Endodermal cell (in vitro differentiated cells): ENCODE measurements at regions not wholly inside any gene's neighbourhood (a gene's known extent, or its start where the extent isn't known, plus 50 kb on each side); places are given as distances from the start of the nearest gene placed in this dataset.

Experiments
- DNase-seq: peaks from one replicate; pipeline ENCODE4 v3.0.0-alpha.2; 2017
- H3K27ac ChIP-seq: 2 replicates; pipeline ENCODE4 v1.5.1; 2013; ENCODE audit warnings: mild to moderate bottlenecking, low read depth, low read length, moderate library complexity
- H3K27me3 ChIP-seq: 2 replicates; pipeline ENCODE4 v1.6.1; 2013; ENCODE audit warnings: mild to moderate bottlenecking, low read length, moderate library complexity; ENCODE audit not compliant: insufficient read depth, control insufficient read depth, poor library complexity, severe bottlenecking
- H3K36me3 ChIP-seq: 2 replicates; pipeline ENCODE4 v1.7.0; 2013; ENCODE audit warnings: mild to moderate bottlenecking, low read length, moderate library complexity; ENCODE audit not compliant: control insufficient read depth, insufficient read depth
- H3K4me1 ChIP-seq: one replicate; pipeline ENCODE4 v1.7.0; 2013; ENCODE audit warnings: low read length; ENCODE audit not compliant: control insufficient read depth, insufficient read depth
- H3K4me3 ChIP-seq: 2 replicates; pipeline ENCODE4 v1.5.1; 2013; ENCODE audit warnings: mild to moderate bottlenecking, low read length, moderate library complexity
- H3K9ac ChIP-seq: 2 replicates; pipeline ENCODE4 v1.6.1; 2013; ENCODE audit warnings: mild to moderate bottlenecking, low read length, moderate library complexity; ENCODE audit not compliant: poor library complexity, severe bottlenecking; ENCODE audit errors: extremely low read depth
- H3K9me3 ChIP-seq: 2 replicates; pipeline ENCODE4 v1.6.1; 2013; ENCODE audit warnings: mild to moderate bottlenecking, low read length, moderate library complexity; ENCODE audit not compliant: control insufficient read depth
- H3K27ac Mint-ChIP-seq: 2 replicates; pipeline ENCODE4 v1.8.0; 2020; ENCODE audit warnings: mixed read lengths
- H3K27me3 Mint-ChIP-seq: 2 replicates; pipeline ENCODE4 v1.8.0; 2021; ENCODE audit warnings: mild to moderate bottlenecking, mixed read lengths; ENCODE audit not compliant: insufficient read depth
- H3K36me3 Mint-ChIP-seq: 2 replicates; pipeline ENCODE4 v1.8.0; 2020; ENCODE audit warnings: low read depth, mixed read lengths
- H3K4me1 Mint-ChIP-seq: 2 replicates; pipeline ENCODE4 v1.8.0; 2020; ENCODE audit warnings: mixed read lengths
- H3K4me3 Mint-ChIP-seq: 2 replicates; pipeline ENCODE4 v1.8.0; 2020; ENCODE audit warnings: mild to moderate bottlenecking, moderate library complexity, mixed read lengths
- H3K9me3 Mint-ChIP-seq: 2 replicates; pipeline ENCODE4 v1.8.0; 2020; ENCODE audit warnings: mild to moderate bottlenecking, mixed read lengths
- WGBS, 2 experiments: methylation state at CpG; one replicate each; pipeline versions ENCODE4 v1.1.5 to v1.1.7; 2013; ENCODE audit warnings: missing lambda C conversion rate in 2 of 2, mixed read lengths in 1 of 2; ENCODE audit not compliant: insufficient coverage in 1 of 2, insufficient read length in 1 of 2; 5-methylcytosine and 5-hydroxymethylcytosine counted together
- TF ChIP-seq, protein P1 (sequence below): fragments of 200-600 bp; sonication (generic); conservative IDR thresholded peaks from 2 replicates; pipeline ENCODE4 v1.5.0; 2021; ENCODE audit warnings: antibody characterized with exemption, mild to moderate bottlenecking

DNA sequence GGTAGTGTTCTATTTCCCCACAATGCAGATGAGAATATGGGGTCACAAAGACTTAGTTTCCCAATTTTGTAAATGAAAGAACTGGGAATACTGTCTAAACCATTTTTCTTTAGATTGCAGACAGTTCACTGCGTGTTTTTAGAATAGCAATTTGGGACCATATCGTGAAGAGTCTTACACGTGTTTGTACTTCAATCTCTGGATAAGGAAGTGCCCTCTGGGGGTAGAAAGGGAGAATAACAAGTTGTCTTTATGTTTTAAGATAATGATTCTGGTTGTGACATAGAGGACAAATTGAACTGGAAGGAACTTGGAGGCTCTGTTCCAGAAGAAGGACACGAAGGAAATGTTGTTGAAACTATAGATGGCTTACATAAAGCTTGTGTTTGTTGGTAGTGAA lies 457.7 kb downstream of the CBLN2 start:
- Mint-ChIP-seq H3K27me3 (peaks cover 2% of the 10 kb centered on the region), H3K4me1 (peaks cover 6% of the 10 kb centered on the region), H3K27ac (no peak overlapping the region), H3K9me3 (no peaks in the 10 kb centered on the region), H3K36me3 (no peaks in the 10 kb centered on the region), H3K4me3 (no peak overlapping the region)
- H3K4me1 ChIP-seq = no peaks in the 10 kb centered on the region
- peaks cover 40% of the 10 kb centered on the region for H3K9me3 ChIP-seq
- no peaks in the 10 kb centered on the region for H3K36me3 ChIP-seq
- H3K27me3 ChIP-seq = no peaks in the 10 kb centered on the region
- H3K27ac ChIP-seq = no peak overlapping the region
- H3K9ac ChIP-seq = no peak overlapping the region
- H3K4me3 ChIP-seq = no peak overlapping the region
- WGBS, 2 experiments = 40 to 41% methylated on average over 4 of the region's 4 CpGs
- DNase-seq = no peak
- TF ChIP-seq, protein P1, sequence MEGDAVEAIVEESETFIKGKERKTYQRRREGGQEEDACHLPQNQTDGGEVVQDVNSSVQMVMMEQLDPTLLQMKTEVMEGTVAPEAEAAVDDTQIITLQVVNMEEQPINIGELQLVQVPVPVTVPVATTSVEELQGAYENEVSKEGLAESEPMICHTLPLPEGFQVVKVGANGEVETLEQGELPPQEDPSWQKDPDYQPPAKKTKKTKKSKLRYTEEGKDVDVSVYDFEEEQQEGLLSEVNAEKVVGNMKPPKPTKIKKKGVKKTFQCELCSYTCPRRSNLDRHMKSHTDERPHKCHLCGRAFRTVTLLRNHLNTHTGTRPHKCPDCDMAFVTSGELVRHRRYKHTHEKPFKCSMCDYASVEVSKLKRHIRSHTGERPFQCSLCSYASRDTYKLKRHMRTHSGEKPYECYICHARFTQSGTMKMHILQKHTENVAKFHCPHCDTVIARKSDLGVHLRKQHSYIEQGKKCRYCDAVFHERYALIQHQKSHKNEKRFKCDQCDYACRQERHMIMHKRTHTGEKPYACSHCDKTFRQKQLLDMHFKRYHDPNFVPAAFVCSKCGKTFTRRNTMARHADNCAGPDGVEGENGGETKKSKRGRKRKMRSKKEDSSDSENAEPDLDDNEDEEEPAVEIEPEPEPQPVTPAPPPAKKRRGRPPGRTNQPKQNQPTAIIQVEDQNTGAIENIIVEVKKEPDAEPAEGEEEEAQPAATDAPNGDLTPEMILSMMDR = peak; percentile 79

DNA sequence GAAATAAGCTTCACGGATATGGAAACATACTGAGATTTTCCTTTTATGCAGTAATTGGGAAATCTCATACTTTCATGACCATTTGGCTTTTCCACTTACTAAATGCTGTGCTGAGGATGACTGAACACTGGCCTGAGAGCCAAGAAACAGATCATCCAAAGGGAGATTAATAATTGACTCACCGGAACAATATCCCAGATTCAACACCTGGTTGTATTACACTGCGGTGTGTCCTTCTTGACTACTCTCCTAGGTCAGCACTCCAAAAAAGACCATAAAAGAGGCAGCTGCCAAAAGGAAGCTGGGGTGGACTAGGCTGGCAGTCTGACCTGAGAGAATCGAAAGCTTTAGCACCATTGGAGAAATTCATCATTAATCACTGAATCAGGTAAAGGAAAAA lies 469.1 kb downstream of the CBLN2 start:
- 83% methylated on average over 3 to 4 of the region's 4 CpGs for WGBS, 2 experiments
- H3K27me3 Mint-ChIP-seq = no peaks in the 10 kb centered on the region

DNA sequence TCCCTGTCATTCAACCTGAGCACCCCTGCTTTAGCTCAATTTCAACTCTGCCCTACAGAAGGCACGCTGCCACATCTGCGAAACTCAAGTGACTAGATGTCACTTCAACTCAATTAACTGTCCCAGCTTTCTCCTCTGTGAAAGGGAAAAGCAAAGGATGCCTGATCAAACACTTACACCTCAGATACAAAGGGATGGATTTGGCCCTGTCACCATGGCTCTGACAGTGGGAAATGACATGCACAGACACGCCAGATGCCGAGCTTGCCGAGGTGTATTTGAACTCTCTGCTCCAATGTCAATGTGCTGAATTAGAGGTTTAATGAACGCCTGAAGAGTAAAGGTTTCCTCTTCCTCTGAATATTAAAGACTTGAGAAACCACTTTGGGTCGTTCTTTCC lies 481.1 kb downstream of the CBLN2 start:
- Mint-ChIP-seq H3K9me3 (no peaks in the 10 kb centered on the region), H3K4me1 (no peaks in the 10 kb centered on the region), H3K36me3 (no peaks in the 10 kb centered on the region), H3K4me3 (no peak overlapping the region), H3K27ac (no peak overlapping the region), H3K27me3 (no peaks in the 10 kb centered on the region)
- no peaks in the 10 kb centered on the region for H3K4me1 ChIP-seq
- no peaks in the 10 kb centered on the region for H3K27me3 ChIP-seq
- H3K36me3 ChIP-seq = no peaks in the 10 kb centered on the region
- H3K9me3 ChIP-seq = peaks cover 31% of the 10 kb centered on the region
- no peak overlapping the region for H3K9ac ChIP-seq
- no peak for DNase-seq
- no peak overlapping the region for H3K27ac ChIP-seq
- 80 to 81% methylated on average over 5 to 7 of the region's 7 CpGs for WGBS, 2 experiments
- no peak overlapping the region for H3K4me3 ChIP-seq
- TF ChIP-seq, protein P1 = no peak

More for the DNA sequence above, 469.1 kb downstream of the CBLN2 start:
- no peak overlapping the region for H3K27ac ChIP-seq
- H3K36me3 ChIP-seq = no peaks in the 10 kb centered on the region
- H3K27me3 ChIP-seq = no peaks in the 10 kb centered on the region
- TF ChIP-seq, protein P1 = no peak
- Mint-ChIP-seq H3K4me3 (no peak overlapping the region), H3K4me1 (peaks cover 5% of the 10 kb centered on the region), H3K27ac (no peak overlapping the region), H3K9me3 (peaks cover 3% of the 10 kb centered on the region), H3K36me3 (no peaks in the 10 kb centered on the region)
- no peaks in the 10 kb centered on the region for H3K4me1 ChIP-seq
- no peak for DNase-seq
- H3K4me3 ChIP-seq = no peak overlapping the region
- peaks cover 23% of the 10 kb centered on the region for H3K9me3 ChIP-seq
- H3K9ac ChIP-seq = no peak overlapping the region
